ENCODE measurements at regions not wholly inside any gene's neighbourhood (a gene's known extent, or its start where the extent isn't known, plus 50 kb on each side); places are given as distances from the start of the nearest gene placed in this dataset.
"Not testable (repeated sequence)": the region's sequence is repeated elsewhere in the genome, so short reads cannot be mapped to it uniquely, and the experiment has no call there.

DNA sequence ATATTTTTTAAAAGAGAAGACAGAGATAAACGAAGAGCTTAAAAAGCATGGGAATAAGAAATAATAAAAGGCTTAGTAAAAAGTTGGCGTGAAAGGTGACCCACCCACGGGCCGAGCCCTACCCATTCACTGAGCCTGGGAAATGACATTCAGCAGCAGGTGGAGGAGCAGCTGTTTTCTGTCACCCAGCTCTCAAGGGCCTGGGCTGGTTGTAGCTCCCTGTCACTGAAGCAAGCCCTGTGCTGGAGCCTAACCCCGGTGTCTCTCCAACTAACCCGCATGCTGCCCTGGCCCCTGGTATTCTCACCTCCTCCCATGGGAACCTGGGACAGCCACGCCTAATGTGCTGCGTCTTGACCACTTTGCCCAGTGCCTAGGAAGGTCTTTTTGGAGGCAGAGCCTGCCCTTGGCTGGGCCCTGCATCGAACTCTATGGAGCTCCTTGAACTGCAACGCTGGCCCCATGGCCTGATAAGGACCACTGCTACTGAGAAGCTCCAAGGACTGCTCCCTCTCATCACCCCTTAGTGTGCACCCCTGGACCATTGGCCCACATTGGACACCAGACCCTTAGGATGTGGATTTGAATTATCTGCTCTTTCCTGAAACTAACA is 68.8 kb upstream of the IYD start:
- ATAC-seq (replicated peaks) (no peak), DNase-seq (no peak)
- Mint-ChIP-seq H3K9me3 (peaks cover 12 to 14% of the 10 kb centered on the region in 2 donors), H3K27me3 (peaks cover 6 to 17% of the 10 kb centered on the region in 2 donors), H3K4me1 (peaks cover 8 to 19% of the 10 kb centered on the region in 2 donors), H3K36me3 (peaks cover 6 to 10% of the 10 kb centered on the region in 2 donors), H3K4me3 (no peak overlapping the region), H3K27ac (no peak overlapping the region)

DNA sequence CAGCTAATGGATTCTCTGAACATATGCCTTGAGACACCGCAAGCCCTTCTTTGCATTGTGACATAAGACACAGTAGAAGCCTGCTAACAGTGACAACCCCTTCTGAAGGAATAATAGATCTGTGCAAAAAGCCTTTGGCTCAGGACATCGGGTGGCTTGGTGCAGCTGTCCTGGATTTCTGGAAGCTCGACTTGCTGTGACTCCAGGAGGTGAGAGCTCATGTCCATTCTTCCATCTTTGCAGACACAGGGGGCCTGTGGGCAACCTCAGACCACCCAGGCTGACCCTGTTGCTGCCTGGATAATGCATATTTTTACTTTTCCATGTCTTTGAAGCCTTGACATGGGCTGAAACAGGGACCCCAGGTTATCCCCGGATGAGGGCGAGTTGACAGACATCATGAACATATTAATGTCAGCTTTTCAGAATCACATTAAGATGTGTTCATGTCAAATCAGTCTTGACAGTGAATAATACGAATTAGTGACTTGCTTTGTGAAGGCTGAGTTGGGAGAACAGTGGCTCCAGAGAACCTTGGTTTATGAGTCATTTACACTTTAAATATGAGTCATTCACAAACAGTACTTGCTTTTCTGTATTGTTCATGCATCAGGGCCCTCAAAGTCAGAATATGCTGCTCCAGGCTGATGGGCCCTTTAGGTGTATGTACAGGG is 66.8 kb upstream of the IYD start:
- Mint-ChIP-seq H3K27me3 (peaks cover 13 to 20% of the 10 kb centered on the region in 2 donors), H3K9me3 (peaks cover 8 to 10% of the 10 kb centered on the region in 2 donors), H3K4me3 (no peak overlapping the region), H3K36me3 (peaks cover 6 to 10% of the 10 kb centered on the region in 2 donors), H3K4me1 (peaks cover 8 to 19% of the 10 kb centered on the region in 2 donors), H3K27ac (no peak overlapping the region)
- DNase-seq (peak; percentile 35), ATAC-seq (replicated peaks) (peak; percentile 99 to 100)

DNA sequence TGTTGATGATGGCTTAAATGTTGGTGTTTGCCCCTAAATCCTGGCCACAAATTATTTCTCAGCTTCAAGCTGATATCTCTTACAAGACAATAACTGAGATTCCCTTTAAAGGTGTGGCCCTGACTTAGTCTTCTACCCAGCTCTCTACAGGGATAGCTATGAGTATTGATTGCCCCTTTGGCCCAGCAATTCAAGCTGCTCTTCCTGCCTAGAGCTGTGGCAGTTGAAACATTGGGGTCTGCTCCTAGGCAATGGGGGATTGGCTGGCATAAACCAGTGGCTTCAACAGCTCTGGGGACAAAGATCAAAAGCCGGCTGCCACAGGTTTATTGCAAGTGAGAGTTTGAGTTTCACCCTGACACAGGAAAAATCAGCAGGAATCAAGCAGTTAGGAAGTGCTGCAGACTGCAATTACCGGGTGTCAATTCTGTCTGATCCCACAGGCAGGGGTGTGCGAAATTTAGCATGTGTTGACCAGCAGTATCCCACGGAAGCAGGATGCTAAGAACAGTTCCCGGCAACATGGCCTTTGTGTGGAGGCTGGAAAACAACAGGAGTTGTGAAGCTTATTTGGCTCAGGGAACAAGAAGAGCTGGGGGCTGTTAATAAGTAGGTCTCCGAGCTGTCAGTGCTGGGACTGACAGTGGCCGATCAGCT is 66.2 kb upstream of the IYD start:
- no peak overlapping the region for H3K4me3 Mint-ChIP-seq
- peaks cover 5 to 6% of the 10 kb centered on the region in 2 donors for H3K9me3 Mint-ChIP-seq
- H3K4me1 Mint-ChIP-seq: peaks cover 8 to 19% of the 10 kb centered on the region in 2 donors
- H3K27ac Mint-ChIP-seq: peak overlapping the region; percentile 47
- peaks cover 6% of the 10 kb centered on the region in 2 donors for H3K36me3 Mint-ChIP-seq
- H3K27me3 Mint-ChIP-seq: peaks cover 19% of the 10 kb centered on the region in 2 donors
- ATAC-seq (replicated peaks): peak; percentile 51 to 56
- DNase-seq: no peak

DNA sequence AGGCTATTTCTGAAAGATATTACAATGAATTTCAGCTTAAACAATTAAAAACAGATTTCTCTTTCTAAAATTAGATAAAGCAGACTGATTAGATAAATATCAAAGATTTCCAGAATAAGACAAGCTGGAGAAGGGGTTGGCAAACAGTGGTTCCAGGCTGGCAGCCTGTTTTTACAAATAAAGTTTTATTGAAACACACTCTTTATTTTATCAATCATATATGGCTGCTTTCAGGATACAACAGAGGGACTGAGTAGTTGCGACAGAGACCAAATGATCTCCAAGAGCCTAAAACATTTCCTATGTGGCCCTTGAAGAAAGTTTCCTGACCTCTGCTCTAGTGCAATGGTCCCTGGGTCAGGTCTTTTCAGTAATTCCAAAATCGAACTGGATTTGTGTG is 65.6 kb upstream of the IYD start:
- Mint-ChIP-seq H3K27me3 (peaks cover 13 to 16% of the 10 kb centered on the region in 2 donors), H3K4me3 (no peak overlapping the region)
- no peak for ATAC-seq (replicated peaks)

DNA sequence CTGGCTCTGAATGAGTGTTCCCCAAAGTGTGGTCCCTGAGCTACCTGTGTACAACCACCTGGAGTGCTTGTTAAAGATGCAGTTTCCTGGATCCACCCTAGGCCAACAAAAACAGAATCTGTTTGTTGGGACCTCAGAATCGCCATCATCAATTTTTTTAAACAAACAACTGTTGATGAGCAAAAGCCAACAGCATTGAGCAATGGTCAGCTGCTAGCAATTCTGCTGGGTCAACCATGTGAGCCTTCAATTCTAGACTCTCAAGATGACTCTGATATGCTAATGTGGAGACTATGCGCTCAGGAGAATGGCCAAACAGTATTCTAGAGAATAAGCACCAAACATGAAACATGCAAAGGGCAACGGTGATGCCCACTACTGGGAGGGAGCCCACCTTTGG is 64.4 kb upstream of the IYD start:
- Mint-ChIP-seq H3K9me3 (no peaks in the 10 kb centered on the region), H3K4me1 (peaks cover 8 to 19% of the 10 kb centered on the region in 2 donors), H3K36me3 (no peaks in the 10 kb centered on the region), H3K4me3 (no peak overlapping the region), H3K27ac (no peak overlapping the region), H3K27me3 (peaks cover 20 to 27% of the 10 kb centered on the region in 2 donors)
- ATAC-seq (replicated peaks) (no peak), DNase-seq (no peak)

More for the DNA sequence above, 65.6 kb upstream of the IYD start:
- Mint-ChIP-seq H3K4me1 (peaks cover 8 to 19% of the 10 kb centered on the region in 2 donors), H3K27ac (no peak overlapping the region), H3K36me3 (no peaks in the 10 kb centered on the region), H3K9me3 (no peaks in the 10 kb centered on the region)
- no peak for DNase-seq

DNA sequence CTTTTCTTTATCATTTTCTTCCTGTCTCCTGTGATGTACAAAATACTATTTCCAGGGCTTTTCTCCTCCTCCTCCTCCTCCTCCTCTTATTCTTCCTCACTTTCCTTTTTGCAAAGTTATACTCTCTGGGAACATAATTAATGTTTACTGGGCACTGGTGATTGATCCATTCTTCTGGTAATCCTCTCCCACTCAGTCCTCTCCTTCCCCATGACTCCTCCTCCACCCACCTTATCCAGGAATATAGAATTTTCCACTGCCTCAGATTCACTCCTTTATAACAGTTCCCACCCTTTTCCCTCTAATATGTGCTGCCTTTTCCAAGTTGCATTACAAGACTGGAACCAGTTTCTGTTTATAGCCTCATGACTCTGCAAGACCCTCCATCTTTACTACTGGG is 62.5 kb upstream of the IYD start:
- Mint-ChIP-seq H3K9me3 (peaks cover 0 to under 1% of the 10 kb centered on the region in 2 donors), H3K36me3 (no peaks in the 10 kb centered on the region), H3K27me3 (peaks cover 16 to 31% of the 10 kb centered on the region in 2 donors), H3K4me3 (no peak overlapping the region), H3K27ac (no peak overlapping the region), H3K4me1 (peaks cover 8 to 14% of the 10 kb centered on the region in 2 donors)
- DNase-seq (no peak), ATAC-seq (replicated peaks) (no peak)

DNA sequence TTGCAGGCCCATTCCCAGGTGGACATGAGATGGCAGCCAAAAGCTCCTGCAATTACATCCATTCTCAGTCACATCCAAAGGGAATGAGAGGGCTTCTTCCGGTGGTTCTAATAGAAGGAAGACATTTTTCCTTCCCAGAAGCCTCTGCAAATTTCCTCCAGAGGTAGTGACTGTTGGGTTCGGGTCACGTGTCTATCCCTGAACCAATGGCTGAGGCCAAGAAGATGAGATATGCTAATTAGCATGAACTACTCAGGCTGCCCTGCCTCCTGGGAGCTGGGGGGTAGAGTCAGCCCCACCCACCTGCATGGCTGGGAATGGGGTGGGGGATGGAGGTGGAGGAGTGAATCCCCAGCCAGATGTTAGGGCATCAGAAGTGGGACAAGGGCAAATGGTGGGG is 61.3 kb upstream of the IYD start:
- no peak for DNase-seq
- no peak for ATAC-seq (replicated peaks)
- no peak overlapping the region for H3K27ac Mint-ChIP-seq
- H3K9me3 Mint-ChIP-seq: peaks cover 0 to 1% of the 10 kb centered on the region in 2 donors
- peaks cover 1 to 3% of the 10 kb centered on the region in 2 donors for H3K4me1 Mint-ChIP-seq
- H3K27me3 Mint-ChIP-seq: peaks cover 16 to 31% of the 10 kb centered on the region in 2 donors
- no peaks in the 10 kb centered on the region for H3K36me3 Mint-ChIP-seq
- no peak overlapping the region for H3K4me3 Mint-ChIP-seq

DNA sequence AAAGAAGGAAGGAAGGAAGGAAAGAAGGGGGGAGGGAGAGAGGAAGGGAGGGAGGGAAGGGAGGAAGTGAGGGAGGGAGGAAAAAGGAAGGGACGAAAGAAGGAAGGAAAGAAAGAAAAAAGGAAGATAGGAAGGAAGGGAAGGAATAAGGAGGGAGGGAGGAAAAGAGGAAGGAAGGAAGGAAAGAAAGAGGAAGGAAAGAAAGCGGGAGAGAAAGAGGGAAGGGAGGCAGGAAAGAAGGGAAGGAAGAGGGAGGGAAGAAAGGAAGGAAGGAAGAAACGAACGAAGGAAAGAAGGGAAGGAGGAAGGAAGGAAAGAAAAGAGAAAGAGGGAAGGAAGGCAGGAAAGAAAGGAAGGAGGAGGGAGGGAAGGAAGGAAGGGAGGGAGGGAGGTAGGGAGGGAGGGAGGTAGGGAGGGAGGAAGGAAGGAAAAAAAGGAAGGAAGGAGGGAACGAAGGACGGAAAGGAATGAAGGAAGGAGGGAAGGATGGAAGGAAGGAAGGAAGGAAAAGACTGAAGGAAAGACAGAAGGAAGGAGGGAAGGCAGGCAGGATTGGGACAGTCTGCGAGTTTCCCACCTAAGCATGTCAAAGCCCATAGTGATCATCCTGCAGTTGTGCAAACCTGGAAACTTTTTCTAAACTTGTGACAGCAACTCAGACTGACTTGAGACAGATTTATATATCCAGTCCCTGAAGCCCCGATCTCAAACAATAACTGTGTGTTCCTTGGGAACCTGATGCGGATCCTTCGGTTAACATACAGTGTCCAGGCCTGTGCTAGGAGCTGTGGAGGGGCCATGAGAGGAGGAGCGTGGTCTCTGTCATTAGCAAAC is 59.8 kb upstream of the IYD start:
- DNase-seq (no peak), ATAC-seq (replicated peaks) (no peak)
- no peak overlapping the region for H3K27ac Mint-ChIP-seq
- peaks cover 0 to 1% of the 10 kb centered on the region in 2 donors for H3K9me3 Mint-ChIP-seq
- H3K4me1 Mint-ChIP-seq: no peaks in the 10 kb centered on the region
- H3K4me3 Mint-ChIP-seq: no peak overlapping the region
- peaks cover 26 to 40% of the 10 kb centered on the region in 2 donors for H3K27me3 Mint-ChIP-seq
- no peaks in the 10 kb centered on the region for H3K36me3 Mint-ChIP-seq

DNA sequence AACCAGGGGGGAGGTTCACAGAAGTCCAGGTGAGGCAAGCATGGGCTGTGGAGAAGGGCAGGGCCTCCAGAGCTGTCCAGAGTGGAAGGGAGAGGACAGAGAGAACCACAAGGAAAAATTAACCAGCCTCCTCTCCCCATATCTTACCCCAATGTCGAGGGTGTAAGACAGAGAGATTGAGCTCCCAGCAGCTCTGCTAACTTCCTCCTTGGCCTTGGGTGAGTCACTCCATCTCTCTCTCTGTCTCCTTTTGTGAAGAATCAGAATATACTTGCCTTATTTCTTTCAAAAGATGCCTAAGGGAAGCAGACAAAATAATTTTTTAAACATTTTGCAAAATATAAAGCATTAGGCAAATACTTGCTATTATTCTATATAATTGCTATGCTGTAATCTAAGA is 58.3 kb upstream of the IYD start:
- Mint-ChIP-seq H3K27ac (no peak overlapping the region), H3K9me3 (peaks cover 3 to 4% of the 10 kb centered on the region in 2 donors), H3K36me3 (no peaks in the 10 kb centered on the region), H3K4me1 (peaks cover 0 to 4% of the 10 kb centered on the region in 2 donors), H3K4me3 (no peak overlapping the region), H3K27me3 (peaks cover 31 to 40% of the 10 kb centered on the region in 2 donors)
- DNase-seq (no peak), ATAC-seq (replicated peaks) (peak in 1 of 2 donors; percentile 29)

DNA sequence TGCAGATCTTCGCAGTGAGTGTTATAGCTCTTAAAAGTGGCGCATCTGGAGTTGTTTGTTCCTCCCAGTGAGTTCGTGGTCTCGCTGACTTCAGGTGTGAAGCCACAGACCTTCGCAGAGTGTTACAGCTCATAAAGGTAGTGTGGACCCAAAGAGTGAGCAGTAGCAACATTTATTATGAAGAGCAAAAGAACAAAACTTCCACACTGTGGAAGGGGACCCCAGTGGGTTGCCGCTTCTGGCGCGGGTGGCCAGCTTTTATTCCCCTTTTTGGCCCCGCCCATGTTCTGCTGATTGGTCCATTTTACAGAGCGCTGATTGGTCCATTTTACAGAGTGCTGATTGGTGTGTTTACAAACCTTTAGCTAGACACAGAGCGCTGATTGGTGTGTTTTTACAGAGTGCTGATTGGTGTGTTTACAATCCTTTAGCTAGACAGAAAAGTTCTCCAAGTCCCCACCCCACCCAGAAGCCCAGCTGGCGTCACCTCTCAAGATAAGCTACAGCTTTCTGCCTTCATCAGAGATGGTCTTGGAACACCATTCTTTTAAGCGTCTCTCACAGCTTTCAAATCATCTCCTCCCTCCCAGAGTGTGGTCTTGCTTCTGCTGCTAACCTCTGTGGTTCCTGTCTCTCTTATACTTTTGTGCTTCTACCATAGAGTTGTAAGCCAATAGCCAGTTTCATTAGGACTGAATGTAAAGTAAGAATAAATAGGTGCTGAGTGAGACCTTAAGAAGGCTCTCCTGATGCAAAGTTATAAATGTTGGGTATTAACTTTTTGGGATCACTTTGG is 57.5 kb upstream of the IYD start:
- DNase-seq; H3K4me3 Mint-ChIP-seq; H3K4me1 Mint-ChIP-seq; ATAC-seq (replicated peaks); H3K27ac Mint-ChIP-seq; H3K36me3 Mint-ChIP-seq; H3K9me3 Mint-ChIP-seq: not testable (repeated sequence)
- peaks cover 30 to 36% of the 10 kb centered on the region in 2 donors for H3K27me3 Mint-ChIP-seq

DNA sequence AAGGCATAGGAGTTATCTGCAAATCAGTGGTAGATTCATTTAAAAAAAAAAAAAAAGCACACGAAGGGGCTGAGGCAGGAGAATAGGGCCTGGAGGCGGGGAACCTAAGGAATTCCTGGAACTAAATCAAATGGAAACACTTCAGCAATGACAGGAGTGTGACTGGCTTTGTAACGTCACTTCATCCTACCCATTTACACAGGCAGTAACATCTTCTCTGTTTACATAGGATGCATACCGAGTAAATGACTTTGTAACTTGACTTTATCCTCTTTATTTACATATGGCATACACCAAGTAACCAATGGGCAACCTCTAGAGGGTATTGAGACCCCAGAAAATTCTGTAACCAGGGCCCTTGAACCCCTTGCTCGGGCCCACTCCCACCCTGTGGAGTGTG is 56.4 kb upstream of the IYD start:
- Mint-ChIP-seq H3K27ac (no peak overlapping the region), H3K4me3 (no peak overlapping the region), H3K4me1 (peaks cover 0 to 4% of the 10 kb centered on the region in 2 donors), H3K9me3 (peaks cover 3 to 4% of the 10 kb centered on the region in 2 donors), H3K36me3 (no peaks in the 10 kb centered on the region), H3K27me3 (peaks cover 24 to 34% of the 10 kb centered on the region in 2 donors)
- no peak for ATAC-seq (replicated peaks)
- no peak for DNase-seq

DNA sequence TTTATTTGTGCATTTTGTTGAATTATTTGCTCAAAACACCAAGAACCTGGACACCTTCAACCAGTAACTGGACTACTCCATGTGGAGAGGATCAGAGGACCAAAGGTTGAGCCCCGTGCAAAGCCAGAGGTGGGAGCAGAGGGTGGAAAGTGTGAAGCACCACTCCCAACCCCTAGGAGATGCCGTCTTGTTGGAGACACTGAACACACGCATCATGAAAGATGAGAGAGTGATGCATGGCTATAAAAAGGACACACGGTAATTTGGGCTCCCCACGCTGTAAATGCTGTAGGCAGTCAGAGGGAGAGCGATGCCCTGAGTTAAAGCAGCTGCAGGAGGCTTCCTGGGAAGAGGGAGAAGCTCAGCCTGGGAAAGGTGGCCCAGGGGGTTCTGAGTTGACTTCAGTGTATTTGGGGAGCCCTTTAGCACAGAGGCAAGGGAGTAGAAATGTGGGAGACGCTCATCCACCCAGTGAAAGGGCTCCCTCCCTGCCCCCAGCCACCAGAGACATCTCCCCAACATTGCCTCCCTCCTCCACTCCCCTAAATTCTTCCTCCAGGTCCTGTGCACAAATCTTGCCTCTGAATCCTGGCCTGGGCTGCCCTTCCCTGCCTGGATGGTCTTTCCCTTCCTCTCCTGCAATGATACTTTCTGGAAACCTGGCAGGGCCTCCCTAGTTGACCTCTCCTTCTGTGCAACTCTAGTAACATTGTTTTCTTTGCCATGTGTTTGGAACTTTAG is 55.8 kb upstream of the IYD start:
- DNase-seq: no peak
- Mint-ChIP-seq H3K27me3 (peaks cover 24 to 32% of the 10 kb centered on the region in 2 donors), H3K4me3 (no peak overlapping the region), H3K9me3 (peaks cover 3 to 4% of the 10 kb centered on the region in 2 donors), H3K36me3 (no peaks in the 10 kb centered on the region), H3K27ac (no peak overlapping the region), H3K4me1 (peaks cover 0 to 4% of the 10 kb centered on the region in 2 donors)
- no peak for ATAC-seq (replicated peaks)

DNA sequence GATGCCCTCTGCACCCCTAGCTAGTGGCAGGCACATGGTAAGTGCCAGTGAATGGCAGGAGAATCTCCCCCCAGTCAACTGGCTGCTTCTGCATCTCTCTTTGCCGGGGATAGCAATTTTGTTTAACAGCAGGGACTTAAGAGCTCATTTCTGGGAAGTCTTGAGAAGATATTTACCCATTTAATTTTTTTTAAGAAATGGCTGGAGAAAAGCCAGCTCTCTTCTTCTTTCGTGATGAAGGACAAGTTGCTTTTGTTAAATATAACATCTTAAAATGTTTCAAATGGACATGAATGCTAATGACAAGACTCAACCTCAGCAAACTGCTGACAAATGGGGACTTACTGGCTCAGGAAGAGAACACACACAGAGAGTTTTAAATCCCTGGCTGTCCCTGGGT is 55.0 kb upstream of the IYD start:
- H3K9me3 Mint-ChIP-seq: peaks cover 3 to 4% of the 10 kb centered on the region in 2 donors
- H3K27me3 Mint-ChIP-seq: peaks cover 20 to 27% of the 10 kb centered on the region in 2 donors
- H3K4me1 Mint-ChIP-seq: peaks cover 0 to 4% of the 10 kb centered on the region in 2 donors
- ATAC-seq (replicated peaks): no peak
- no peaks in the 10 kb centered on the region for H3K36me3 Mint-ChIP-seq
- no peak overlapping the region for H3K27ac Mint-ChIP-seq
- no peak overlapping the region for H3K4me3 Mint-ChIP-seq
- DNase-seq: no peak
